Lower leg skin (tissue), 3 donors: ENCODE measurements at regions not wholly inside any gene's neighbourhood (a gene's known extent, or its start where the extent isn't known, plus 50 kb on each side); places are given as distances from the start of the nearest gene placed in this dataset.

Experiments
- CTCF ChIP-seq, 3 donors: fragments of 450-650 bp; IDR thresholded peaks; one replicate each; pipeline ENCODE4 v1.5.1; 2016; ENCODE audit warnings: antibody characterized with exemption in 3 of 3, mild to moderate bottlenecking in 3 of 3, moderate library complexity in 2 of 3
- POLR2A ChIP-seq, 2 donors: fragments of 450-650 bp; IDR thresholded peaks; one replicate each; pipeline ENCODE4 v1.6.1; 2016 to 2017; ENCODE audit warnings: antibody characterized with exemption in 2 of 2, mild to moderate bottlenecking in 1 of 2, moderate library complexity in 1 of 2

GRCh38 chr20:39524371-39524911, 562.3 kb downstream of the DHX35 start:
- TF ChIP-seq CTCF (IDR thresholded peaks at IDR 0.05) (no peak), POLR2A (IDR thresholded peaks at IDR 0.05) (no peak)
